ENCODE measurements at regions not wholly inside any gene's neighbourhood (a gene's known extent, or its start where the extent isn't known, plus 50 kb on each side); places are given as distances from the start of the nearest gene placed in this dataset.

GRCh38 chr5:8314965-8315364, 446.0 kb downstream of the MTRR start:
- no peak overlapping the region for H3K4me3 ChIP-seq (replicated peaks in 1 of 4; ENCODE audit: control extremely low read depth in 1 of 4, insufficient read depth in 1 of 4, low read depth in 3 of 4, low read length in 4 of 4)
- H3K79me2 ChIP-seq (ENCODE audit: control insufficient read depth, insufficient read depth, low read length): no peaks in the 10 kb centered on the region
- no peaks in the 10 kb centered on the region for H3K27me3 ChIP-seq (ENCODE audit: control insufficient read depth, insufficient read depth, low read length)
- no peaks in the 10 kb centered on the region for H3K9me3 ChIP-seq (ENCODE audit: control insufficient read depth, insufficient read depth, low read depth, low read length)
- DNase-seq (ENCODE audit: low read depth in 2 of 2): no peak
- no peak for TF ChIP-seq CTCF (conservative IDR thresholded peaks at IDR 0.05 in 1 of 2, IDR thresholded peaks at IDR 0.05 in 1 of 2; ENCODE audit: low read depth in 1 of 2, low read length in 2 of 2)
- TF ChIP-seq EZH2 (IDR thresholded peaks at IDR 0.05; ENCODE audit: low read length, missing control alignments): no peak
- no peaks in the 10 kb centered on the region for H3K4me1 ChIP-seq (ENCODE audit: control insufficient read depth, extremely low read depth, insufficient read depth, low read length)
- H4K20me1 ChIP-seq (ENCODE audit: control insufficient read depth, extremely low read depth, insufficient read depth, low read length): no peaks in the 10 kb centered on the region
- no peak overlapping the region for H3K9ac ChIP-seq (ENCODE audit: insufficient read depth, low read length)
- no peak overlapping the region for H2AFZ ChIP-seq (ENCODE audit: low read length)
- no peaks in the 10 kb centered on the region for H3K36me3 ChIP-seq (ENCODE audit: control insufficient read depth, insufficient read depth, low read length)
- no peak overlapping the region for H3K4me2 ChIP-seq (ENCODE audit: extremely low read depth, insufficient read depth, low read length)
- no peak overlapping the region for H3K27ac ChIP-seq (ENCODE audit: insufficient read depth, low read length)

GRCh38 chr5:8316608-8317280, 447.8 kb downstream of the MTRR start:
- Histone ChIP-seq H3K9me3 (ENCODE audit: control insufficient read depth, insufficient read depth, low read depth, low read length) (no peaks in the 10 kb centered on the region), H2AFZ (ENCODE audit: low read length) (no peak overlapping the region), H3K4me3 (replicated peaks in 1 of 4; ENCODE audit: control extremely low read depth in 1 of 4, insufficient read depth in 1 of 4, low read depth in 3 of 4, low read length in 4 of 4) (no peak overlapping the region), H3K36me3 (ENCODE audit: control insufficient read depth, insufficient read depth, low read length) (no peaks in the 10 kb centered on the region), H3K4me2 (ENCODE audit: extremely low read depth, insufficient read depth, low read length) (no peak overlapping the region), H3K27ac (ENCODE audit: insufficient read depth, low read length) (no peak overlapping the region), H3K79me2 (ENCODE audit: control insufficient read depth, insufficient read depth, low read length) (no peaks in the 10 kb centered on the region), H4K20me1 (ENCODE audit: control insufficient read depth, extremely low read depth, insufficient read depth, low read length) (no peaks in the 10 kb centered on the region), H3K9ac (ENCODE audit: insufficient read depth, low read length) (no peak overlapping the region), H3K27me3 (ENCODE audit: control insufficient read depth, insufficient read depth, low read length) (no peaks in the 10 kb centered on the region), H3K4me1 (ENCODE audit: control insufficient read depth, extremely low read depth, insufficient read depth, low read length) (no peaks in the 10 kb centered on the region)
- no peak for DNase-seq (ENCODE audit: low read depth in 2 of 2)
- no peak for TF ChIP-seq EZH2 (IDR thresholded peaks at IDR 0.05; ENCODE audit: low read length, missing control alignments)
- no peak for TF ChIP-seq CTCF (conservative IDR thresholded peaks at IDR 0.05 in 1 of 2, IDR thresholded peaks at IDR 0.05 in 1 of 2; ENCODE audit: low read depth in 1 of 2, low read length in 2 of 2)

- H3K27me3 ChIP-seq (ENCODE audit: control insufficient read depth, insufficient read depth, low read length): no peaks in the 10 kb centered on the region
- no peak for TF ChIP-seq CTCF (conservative IDR thresholded peaks at IDR 0.05 in 1 of 2, IDR thresholded peaks at IDR 0.05 in 1 of 2; ENCODE audit: low read depth in 1 of 2, low read length in 2 of 2)
- TF ChIP-seq EZH2 (IDR thresholded peaks at IDR 0.05; ENCODE audit: low read length, missing control alignments): no peak
- H3K4me3 ChIP-seq (replicated peaks in 1 of 4; ENCODE audit: control extremely low read depth in 1 of 4, insufficient read depth in 1 of 4, low read depth in 3 of 4, low read length in 4 of 4): no peak overlapping the region
- no peaks in the 10 kb centered on the region for H3K36me3 ChIP-seq (ENCODE audit: control insufficient read depth, insufficient read depth, low read length)
- H4K20me1 ChIP-seq (ENCODE audit: control insufficient read depth, extremely low read depth, insufficient read depth, low read length): no peaks in the 10 kb centered on the region
- no peaks in the 10 kb centered on the region for H3K9me3 ChIP-seq (ENCODE audit: control insufficient read depth, insufficient read depth, low read depth, low read length)
- DNase-seq (ENCODE audit: low read depth in 2 of 2): no peak
- H3K79me2 ChIP-seq (ENCODE audit: control insufficient read depth, insufficient read depth, low read length): no peaks in the 10 kb centered on the region
- no peak overlapping the region for H3K9ac ChIP-seq (ENCODE audit: insufficient read depth, low read length)
- no peak overlapping the region for H3K4me2 ChIP-seq (ENCODE audit: extremely low read depth, insufficient read depth, low read length)
- H2AFZ ChIP-seq (ENCODE audit: low read length): no peak overlapping the region
- no peaks in the 10 kb centered on the region for H3K4me1 ChIP-seq (ENCODE audit: control insufficient read depth, extremely low read depth, insufficient read depth, low read length)
- no peak overlapping the region for H3K27ac ChIP-seq (ENCODE audit: insufficient read depth, low read length)
Observed at GRCh38 chr5:8317335-8317734, 448.4 kb downstream of the MTRR start.

Measured in fibroblast of lung (primary cell).